HG03469 (cell line): ENCODE measurements at regions not wholly inside any gene's neighbourhood (a gene's known extent, or its start where the extent isn't known, plus 50 kb on each side); places are given as distances from the start of the nearest gene placed in this dataset.
"Not testable (repeated sequence)": the region's sequence is repeated elsewhere in the genome, so short reads cannot be mapped to it uniquely, and the experiment has no call there.

ENCODE experiments used
- ATAC-seq: cut with Tn5 transposase; IDR thresholded peaks from one replicate; pipeline ENCODE4 v1.9.1; 2021; ENCODE audit warnings: mild to moderate bottlenecking, moderate library complexity, moderate number of reproducible peaks; ENCODE audit not compliant: unreplicated experiment

DNA sequence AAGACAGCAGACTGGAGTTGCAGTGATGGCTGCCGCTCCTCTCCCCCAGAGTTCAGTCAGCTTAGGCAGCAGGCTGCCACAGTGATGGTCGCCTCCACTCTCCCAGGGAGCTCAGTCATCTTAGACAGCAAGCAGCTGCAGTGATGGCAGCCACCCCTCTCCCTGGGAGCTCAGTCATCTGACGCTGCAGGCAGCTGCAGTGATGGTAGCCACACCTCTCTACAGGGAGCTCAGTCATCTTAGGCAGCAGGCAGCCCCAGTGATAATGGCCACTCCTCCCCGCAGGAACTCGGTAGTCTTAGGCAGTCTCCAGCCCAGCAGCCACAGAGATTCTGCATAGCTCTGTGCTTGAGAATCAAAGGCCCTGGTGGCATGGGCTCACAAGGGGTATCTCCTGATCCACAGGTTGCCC, 582.7 kb downstream of the DTWD2 start:
- no peak for ATAC-seq

DNA sequence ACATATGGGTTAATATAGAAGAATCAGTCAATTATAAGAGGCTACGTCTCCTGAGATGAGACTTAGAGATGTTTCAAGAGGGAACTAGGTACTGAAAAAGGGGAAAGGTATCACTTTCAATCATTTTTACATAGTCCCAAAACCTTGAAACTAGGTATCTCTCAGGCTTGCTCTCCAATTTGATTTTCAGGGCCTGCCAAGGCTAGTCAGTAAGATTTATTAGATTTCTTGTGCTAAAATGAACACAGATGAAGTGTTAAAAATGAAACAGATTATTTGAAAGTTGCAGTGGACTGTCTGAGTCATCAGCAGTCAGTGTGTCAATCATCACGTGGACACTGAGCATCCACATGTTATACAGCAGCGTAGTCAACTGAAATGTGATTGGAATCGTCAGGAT, 591.1 kb downstream of the DTWD2 start:
- no peak for ATAC-seq

DNA sequence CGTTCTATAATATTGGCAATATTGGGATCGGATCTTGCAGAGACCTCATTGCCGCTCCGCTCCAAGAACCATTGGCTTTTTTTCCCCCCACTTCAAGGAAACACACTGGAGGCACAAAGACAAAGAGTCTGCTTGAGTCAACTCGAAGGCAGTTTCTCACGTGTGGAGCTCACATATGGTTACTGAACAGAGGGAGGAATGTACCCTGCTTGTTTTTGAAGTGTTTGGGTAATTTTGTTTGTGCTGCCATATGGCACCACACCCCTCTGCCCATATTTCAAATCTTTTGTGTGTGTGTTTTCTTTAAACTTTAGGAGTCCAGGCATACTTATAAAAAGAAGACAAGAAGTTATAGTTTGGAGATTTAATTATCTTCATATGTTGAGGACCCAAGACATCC, 595.9 kb downstream of the DTWD2 start:
- no peak for ATAC-seq

DNA sequence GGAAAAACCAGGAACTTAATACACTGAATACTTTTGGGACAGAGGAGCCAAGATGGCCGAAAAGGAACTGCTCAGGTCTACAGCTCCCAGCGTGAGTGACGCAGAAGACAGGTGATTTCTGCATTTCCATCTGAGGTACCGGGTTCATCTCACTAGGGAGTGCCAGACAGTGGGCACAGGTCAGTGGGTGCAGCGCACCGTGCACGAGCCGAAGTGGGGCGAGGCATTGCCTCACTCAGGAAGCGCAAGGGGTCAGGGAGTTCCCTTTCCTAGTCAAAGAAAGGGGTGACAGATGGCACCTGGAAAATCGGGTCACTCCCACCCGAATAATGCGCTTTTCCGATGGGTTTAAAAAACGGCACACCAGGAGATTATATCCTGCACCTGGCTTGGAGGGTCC, 605.4 kb downstream of the DTWD2 start:
- ATAC-seq = not testable (repeated sequence)

DNA sequence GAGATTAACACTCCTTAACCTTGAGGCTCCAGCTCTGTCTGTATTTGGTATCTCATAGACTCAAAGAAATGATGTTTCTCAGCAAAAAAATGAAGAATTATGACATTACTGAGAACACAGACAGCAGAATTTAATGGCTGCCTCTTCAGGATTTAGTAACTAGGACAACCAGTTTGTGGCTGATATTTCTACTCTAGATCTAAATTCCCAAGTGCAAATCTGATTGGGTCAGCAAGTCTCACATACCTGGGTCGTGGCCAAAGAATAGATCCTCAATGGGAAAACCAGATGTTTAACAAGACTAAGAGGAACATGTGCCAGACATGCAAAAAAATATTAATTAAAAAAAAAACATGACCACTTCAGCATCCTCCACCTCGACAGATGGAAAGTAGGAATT, 608.9 kb downstream of the DTWD2 start:
- no peak for ATAC-seq

DNA sequence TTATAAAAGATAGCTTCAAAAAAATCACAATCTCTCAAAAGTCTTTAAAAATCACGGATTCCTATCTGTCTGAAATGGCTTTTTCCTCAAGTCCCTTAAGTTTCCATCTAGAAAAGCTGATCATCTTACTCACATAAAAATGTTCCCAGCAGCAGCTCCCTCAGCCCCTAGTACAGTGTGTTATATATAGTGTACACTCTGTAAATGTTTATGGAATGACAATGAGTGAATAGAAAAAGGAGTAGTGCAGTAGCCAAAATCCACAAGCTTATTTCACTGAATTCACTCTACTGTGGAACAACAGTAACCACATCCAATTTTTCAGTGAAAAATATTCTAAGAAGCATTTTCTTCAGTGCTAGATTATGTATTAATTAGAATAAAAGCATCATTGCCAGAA, 609.4 kb downstream of the DTWD2 start:
- ATAC-seq = no peak

DNA sequence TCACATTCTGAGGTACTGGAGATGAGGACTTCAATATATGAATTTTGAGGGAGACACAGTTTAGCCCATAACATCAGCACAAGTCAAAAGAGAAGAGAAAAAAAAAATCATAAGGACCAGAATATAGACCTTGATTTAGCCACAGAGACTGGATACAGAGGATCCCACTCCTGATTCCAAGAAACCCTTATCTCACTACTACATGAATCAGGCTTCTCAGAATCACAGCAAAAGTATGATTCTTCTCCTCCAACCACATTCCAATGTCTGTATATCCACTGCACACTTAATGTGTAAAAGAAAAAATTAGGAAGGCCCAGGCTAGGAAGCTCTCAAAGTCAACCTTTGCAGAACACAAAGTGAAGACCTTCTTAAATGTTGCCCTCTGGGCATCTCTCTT, 610.9 kb downstream of the DTWD2 start:
- ATAC-seq = no peak

DNA sequence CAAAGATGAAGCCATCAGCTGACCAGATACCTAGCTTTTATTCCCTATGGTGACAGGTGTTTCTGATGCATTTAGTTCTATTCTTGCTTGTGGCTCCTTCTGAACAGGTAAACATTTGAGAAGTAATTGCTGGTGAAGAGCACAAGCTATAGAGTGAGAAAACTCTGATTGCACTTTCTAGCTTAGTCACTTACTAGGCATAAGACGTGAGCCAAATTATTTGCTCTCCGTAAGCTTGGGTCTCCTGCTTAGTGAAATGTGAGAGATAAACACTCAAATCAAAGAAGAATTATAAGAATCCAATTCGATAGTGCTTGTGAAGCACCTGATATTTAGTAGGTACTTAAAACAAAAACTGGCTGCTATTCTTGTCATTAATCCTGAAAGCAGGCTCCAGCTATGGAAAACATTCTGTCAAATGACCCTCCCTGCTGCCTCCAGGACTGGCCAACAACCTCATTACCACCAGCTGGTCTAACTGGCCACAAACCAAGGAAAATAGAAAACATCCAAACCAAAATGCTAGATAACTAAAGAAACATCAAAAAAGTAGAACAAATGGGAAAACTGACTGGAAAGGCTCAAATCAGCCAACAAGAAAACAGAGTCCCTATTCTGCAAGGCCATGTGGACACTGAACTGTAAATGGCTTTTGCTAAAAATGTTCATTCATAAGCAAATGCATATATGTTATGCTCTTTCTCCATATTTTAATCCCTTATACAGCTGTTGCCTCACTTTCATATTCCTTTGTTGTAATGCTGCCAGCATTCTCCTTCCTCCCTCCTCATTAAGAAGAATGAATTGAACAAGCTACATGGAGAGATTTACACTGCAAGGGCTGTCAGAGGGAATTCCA, 616.1 kb downstream of the DTWD2 start:
- ATAC-seq = no peak

DNA sequence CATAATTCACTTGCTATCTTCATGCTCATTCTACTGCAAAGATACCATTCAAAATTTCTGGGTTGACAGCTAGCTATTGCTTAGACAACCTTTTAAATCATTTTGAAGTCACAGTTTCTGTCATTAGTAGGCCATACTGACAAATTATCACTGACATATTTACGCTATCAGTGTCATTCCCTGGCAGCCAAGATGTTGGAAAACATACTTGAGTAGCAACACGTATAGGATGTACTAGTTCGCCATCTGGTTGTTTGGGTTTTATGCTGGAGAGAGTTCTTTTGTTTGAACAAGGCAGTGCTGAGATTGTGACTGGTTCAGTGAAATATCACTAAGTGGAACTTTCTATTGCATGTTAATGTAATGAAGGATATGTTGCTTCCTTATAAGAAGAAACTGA, 621.9 kb downstream of the DTWD2 start:
- no peak for ATAC-seq

DNA sequence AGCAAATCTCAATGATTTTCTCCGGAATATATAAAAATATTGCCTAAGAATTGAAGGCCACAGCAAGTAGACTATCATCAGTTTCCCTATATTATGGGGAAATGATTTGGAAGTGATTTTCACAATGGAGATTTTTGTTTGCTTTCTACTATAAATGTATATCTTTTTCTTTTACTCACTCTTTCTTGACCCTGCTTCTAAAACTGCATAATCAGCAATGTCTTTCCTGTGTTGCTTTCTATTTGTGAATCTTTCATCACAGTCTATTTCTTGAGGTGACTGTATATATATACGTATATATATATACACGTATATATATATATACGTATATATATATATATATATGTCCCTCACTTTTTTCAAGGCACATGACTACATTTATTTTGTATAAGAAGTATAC, 622.6 kb downstream of the DTWD2 start:
- ATAC-seq = no peak

DNA sequence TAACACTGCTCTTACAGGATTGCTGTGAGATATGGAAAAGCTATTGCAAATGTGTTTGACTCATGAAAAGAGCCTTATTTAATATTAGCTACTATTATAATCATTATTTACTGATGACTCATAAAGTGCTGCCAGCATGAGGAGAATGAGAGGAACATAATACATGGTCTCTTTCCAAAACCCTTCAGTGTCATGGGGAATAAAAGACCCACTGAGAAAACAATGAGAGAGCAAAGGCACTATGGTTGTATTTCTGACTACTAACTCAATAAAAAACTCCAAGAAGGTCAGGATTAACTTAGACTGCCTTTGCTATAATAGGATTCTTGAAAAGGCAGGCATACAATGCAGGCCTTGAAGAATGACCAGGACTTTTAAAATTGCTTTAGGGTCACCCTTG, 633.5 kb downstream of the DTWD2 start:
- ATAC-seq = no peak

DNA sequence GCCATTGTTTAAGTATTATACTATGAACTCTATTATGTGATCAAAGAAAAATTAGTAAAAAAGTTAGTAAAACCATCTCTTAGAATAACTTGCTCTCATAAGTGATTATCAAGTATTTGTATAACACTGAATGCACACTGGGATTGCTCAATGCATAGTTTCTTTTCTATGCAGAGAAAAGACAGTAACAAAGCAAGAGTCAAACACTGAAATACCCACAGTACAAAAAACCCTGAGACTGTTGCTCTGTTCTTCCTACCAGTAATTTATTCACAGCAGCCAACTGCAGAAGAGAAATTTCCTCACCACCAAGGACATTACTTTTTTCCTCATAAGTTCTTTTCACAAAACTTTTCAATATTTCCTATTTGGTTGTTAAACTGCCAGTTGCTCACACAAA, 634.4 kb downstream of the DTWD2 start:
- no peak for ATAC-seq

DNA sequence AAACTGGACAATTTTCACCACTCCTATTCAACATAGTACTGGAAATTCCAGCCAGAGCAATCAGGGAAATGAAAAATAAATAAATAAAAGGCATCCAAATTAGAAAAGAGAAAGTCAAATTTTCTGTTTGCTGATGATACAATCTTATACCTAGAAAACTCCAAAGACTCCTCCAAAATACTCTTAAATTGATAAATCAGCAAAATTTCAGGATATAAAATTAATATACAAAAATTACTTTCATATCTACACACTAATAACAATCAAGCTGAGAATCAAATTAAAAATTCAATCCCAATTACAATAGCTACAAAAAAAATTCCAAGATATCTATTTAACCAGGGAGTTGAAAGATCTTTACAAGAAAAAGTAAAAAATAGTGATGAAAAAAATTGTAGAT, 651.9 kb downstream of the DTWD2 start:
- ATAC-seq = no peak

DNA sequence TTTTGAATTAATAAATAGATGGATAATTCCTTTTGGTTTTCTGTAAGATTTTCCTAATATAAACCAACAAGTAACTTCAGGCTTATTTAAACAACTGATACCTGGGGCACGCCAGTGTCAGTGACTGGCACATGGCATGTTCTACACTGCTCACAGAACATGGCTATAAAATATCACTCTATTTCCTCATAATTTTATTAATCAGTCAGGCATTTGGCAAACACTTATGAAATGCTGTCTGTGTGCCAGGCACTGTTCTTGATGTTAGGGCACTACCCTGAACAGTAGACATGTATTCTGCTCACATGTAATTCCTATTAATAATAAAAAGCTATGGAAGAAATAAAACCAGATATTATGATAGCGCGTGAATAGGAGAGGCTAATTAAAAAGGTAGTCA, 661.0 kb downstream of the DTWD2 start:
- ATAC-seq = no peak

DNA sequence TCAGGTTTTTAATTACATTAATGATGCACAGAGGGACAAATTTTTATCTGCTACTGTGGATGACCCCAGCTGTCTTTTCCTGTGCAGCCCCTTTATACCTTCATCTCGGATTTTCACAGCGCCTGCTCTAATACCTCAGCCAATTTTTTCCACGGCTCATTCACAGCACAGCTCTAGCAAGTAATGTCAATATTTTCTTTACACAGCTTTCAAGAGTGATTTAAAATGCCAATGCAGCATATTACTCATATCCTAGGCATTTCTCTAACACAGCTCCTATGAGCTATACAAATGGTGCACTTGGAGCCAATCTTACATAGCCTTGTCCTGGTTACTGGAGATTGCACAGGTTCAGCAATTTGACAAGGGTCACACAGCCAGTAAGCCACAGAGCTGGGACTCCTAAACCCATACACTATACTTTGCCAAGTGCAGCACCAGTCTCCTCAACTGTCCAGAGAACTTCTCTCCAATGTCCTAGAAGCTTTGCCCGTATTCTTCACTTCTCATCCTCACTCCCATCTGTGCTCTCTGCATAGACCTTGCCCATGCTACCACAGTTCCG, 661.8 kb downstream of the DTWD2 start:
- ATAC-seq = no peak

DNA sequence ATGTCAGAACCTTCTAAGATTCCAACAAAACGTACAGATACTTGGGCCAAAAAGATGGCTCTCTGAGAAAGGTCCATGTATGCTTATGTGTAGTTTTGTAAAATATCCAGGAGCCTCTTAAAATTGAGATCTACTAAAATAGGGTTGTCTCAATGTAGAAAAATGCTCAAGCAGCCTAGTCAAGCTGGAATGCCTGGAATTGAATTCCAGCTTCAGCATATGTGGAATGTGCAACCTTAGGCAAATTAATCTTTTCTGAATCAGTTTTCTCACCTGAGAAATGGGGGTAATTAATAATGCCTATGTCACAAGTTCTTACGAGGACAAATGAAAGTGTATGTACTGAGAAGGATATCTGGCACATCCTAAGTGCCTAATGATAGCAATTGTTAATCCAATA, 662.4 kb downstream of the DTWD2 start:
- ATAC-seq = no peak

DNA sequence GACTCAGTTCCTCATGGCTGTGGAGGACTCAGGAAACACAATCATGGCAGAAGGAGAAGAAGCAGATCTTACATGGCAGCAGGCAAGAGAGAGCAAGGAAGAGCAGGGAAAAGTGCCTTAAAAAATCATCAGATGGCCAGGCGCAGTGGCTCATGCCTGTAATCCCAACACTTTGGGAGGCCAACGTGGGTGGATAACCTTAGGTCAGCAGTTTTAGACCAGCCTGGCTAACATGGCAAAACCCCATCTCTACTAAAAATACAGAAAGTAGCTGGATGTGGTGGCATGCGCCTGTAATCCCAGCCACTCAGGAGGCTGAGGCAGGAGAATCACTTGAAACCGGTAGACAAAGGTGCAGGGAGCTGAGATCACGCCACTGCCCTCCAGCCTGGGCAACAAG, 664.6 kb downstream of the DTWD2 start:
- ATAC-seq = not testable (repeated sequence)

DNA sequence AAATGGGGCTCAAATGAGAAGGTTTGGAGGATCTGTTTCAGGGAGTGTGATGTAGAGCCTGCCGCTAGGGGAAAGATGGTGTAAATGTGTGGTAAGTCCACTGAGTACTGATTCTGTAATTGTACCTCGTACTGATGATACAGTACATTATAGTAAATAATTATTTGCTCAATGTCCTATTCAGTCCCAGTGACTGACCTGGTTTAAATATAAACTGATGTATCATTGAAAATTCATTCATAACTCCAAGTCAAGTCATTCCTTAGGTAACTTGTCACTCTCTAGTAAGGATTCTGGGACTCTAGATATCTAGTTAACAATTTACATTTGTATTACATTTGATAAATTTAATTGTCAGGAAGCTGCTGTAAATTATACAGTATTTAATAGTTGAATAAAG, 667.3 kb downstream of the DTWD2 start:
- no peak for ATAC-seq

DNA sequence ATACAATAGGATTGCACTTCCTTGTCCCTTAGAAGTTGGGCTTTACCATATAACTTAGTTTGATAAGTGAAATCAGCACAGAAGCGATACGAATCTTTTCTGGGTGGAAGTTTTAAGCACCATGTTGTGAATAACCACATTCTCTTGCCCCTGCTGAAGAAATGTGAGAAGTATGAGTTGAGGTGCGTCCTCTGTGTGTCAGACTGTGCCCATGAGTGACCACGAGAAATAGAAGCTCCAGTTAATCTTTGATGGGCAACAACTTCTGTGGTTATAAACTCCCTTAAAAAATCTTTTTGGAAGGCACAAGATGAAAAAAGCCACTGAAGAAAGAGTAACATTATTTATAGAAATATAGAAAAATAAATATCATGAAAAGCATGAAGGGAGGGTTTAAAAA, 668.2 kb downstream of the DTWD2 start:
- no peak for ATAC-seq

DNA sequence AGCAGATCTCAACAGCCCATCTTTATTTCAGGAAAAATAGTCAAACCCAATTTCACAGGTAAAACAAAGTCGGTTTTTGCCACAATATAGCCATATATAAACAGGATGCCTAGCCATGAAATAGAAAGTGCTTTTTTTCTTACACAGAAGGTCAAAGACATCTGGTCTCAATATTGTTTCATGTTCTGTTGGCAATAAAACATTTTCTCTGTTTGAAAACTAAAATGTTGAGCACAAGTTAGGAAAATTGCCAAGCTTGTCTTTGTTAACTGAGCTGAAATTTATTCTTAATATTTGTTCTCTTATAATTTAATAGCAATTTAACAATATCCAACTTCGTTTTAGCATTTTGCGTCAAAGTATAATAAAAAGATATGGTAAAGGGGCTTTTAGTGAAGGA, 673.4 kb downstream of the DTWD2 start:
- ATAC-seq = no peak

DNA sequence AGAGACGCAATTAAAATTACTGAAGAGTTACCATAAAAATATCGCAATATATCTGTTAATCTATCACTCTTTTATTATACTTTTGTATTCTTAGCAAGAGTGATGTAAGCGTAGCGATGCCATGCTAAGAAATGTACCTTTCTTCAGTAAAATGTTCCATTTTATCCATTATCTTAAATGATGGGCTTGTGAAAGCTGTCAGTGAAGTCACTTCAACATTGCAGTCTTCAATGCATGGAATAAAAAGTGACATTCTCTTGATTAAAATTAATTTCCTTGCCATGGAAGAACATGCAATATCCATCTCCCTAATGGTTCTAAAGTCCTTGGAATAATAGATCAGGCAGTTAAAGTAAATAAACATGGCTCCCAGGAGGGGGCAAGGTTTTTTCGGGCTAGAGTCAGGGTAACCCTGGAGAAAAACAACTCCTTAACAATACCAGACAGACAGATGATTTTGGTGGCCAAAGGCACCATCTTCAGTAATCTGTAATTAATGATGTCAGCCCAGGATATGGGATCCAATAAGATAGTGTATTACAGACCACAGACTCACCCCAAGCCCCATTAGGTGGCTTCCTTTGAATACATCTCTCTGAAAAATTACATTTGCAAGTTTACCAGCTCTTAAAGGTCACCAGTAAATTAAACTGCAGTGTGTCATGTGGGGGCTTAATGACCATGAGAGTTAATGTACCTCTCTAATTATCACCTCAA, 677.1 kb downstream of the DTWD2 start:
- no peak for ATAC-seq

DNA sequence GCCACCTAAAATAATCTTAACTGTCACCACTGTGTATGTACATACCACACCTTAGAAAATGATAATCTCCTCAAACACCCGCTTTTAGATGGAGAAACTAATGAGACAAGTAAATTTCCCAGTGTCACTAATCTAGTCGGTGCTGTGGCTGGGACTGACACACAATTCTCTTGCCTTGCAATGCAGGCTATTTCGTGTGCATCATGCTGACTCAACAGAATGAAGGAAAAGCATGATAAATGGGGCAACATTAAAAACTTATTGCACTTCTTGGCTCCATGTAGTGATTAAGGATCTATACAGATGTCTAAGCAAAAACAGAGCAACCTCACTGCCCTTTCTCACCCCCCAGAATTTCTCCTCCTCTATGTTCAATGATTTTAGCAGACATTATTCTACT, 677.9 kb downstream of the DTWD2 start:
- no peak for ATAC-seq
